ENCODE measurements at regions not wholly inside any gene's neighbourhood (a gene's known extent, or its start where the extent isn't known, plus 50 kb on each side); places are given as distances from the start of the nearest gene placed in this dataset.

DNA sequence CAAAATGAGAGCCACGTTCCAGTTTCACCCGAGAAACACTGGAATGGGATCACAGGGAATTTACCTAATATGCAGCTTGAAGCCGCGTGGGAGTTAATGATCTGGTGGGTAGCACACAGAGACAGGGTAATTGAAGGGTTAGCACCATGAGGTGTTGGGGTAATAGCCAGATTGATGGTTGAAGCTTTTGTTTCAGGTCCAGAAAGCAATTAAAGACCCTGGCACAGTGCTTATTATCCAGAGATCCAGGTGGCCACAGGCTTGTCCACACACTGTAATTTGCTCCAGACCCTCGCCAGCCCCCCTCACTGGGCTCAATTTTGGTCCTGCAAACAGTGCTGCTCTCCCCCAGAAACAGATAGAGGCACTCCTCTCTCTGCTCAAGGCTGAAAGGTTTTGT is 282.5 kb upstream of the ISX start:
- TF ChIP-seq, protein P1, sequence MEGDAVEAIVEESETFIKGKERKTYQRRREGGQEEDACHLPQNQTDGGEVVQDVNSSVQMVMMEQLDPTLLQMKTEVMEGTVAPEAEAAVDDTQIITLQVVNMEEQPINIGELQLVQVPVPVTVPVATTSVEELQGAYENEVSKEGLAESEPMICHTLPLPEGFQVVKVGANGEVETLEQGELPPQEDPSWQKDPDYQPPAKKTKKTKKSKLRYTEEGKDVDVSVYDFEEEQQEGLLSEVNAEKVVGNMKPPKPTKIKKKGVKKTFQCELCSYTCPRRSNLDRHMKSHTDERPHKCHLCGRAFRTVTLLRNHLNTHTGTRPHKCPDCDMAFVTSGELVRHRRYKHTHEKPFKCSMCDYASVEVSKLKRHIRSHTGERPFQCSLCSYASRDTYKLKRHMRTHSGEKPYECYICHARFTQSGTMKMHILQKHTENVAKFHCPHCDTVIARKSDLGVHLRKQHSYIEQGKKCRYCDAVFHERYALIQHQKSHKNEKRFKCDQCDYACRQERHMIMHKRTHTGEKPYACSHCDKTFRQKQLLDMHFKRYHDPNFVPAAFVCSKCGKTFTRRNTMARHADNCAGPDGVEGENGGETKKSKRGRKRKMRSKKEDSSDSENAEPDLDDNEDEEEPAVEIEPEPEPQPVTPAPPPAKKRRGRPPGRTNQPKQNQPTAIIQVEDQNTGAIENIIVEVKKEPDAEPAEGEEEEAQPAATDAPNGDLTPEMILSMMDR (IDR thresholded peaks at IDR 0.05), result no peak
- TF ChIP-seq POLR2A (IDR thresholded peaks at IDR 0.05), result no peak
- intact Hi-C loops (cut with DNase I), result no loop called here
- H3K27me3 ChIP-seq, result no peaks in the 10 kb centered on the region
- no peak overlapping the region for H3K4me3 ChIP-seq (replicated peaks in 1 of 3)
- 55 to 60% methylated on average over 5 of the region's 5 CpGs for WGBS, 2 donors
- H3K4me1 ChIP-seq, result no peaks in the 10 kb centered on the region
- DNase-seq, result no peak
- no peak overlapping the region for H3K27ac ChIP-seq
- H3K9me3 ChIP-seq, result no peaks in the 10 kb centered on the region
- H3K36me3 ChIP-seq, result no peaks in the 10 kb centered on the region

- Histone ChIP-seq H3K27me3 (no peaks in the 10 kb centered on the region), H3K4me1 (no peaks in the 10 kb centered on the region), H3K9me3 (no peaks in the 10 kb centered on the region), H3K4me3 (replicated peaks in 1 of 3) (no peak overlapping the region), H3K27ac (no peak overlapping the region), H3K36me3 (no peaks in the 10 kb centered on the region)
- WGBS, 2 donors, result 12 to 14% methylated on average over 3 of the region's 3 CpGs
- TF ChIP-seq POLR2A (IDR thresholded peaks at IDR 0.05), result no peak
- TF ChIP-seq, protein P1 (IDR thresholded peaks at IDR 0.05), result no peak
- intact Hi-C loops (cut with DNase I), result no loop called here
- no peak for DNase-seq
Observed at GRCh38 chr22:34784056-34784455, 281.9 kb upstream of the ISX start.

DNA sequence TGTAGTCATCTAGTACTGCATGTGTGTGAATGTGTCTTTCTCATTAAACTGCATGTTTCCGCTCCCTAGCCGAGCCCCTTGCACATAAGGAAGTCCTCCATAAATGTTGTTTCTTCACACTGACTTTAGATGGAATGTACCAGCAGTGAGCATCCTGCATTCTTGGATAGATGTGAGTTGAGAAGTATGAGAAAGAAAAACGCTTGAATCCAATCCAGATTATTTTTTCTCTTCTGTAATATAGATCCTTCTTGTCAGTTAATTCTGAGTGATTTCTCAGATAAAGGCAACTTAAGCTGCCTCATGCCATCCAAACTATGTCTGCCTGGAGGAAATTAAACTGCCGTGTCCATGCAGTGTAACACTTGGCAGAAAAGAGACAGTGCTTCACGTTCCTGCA is 268.1 kb upstream of the ISX start:
- Histone ChIP-seq H3K36me3 (no peaks in the 10 kb centered on the region), H3K4me1 (no peaks in the 10 kb centered on the region), H3K27me3 (no peaks in the 10 kb centered on the region), H3K27ac (no peak overlapping the region), H3K4me3 (replicated peaks in 1 of 3) (no peak overlapping the region), H3K9me3 (no peaks in the 10 kb centered on the region)
- TF ChIP-seq, protein P1 (IDR thresholded peaks at IDR 0.05), result no peak
- no peak for TF ChIP-seq POLR2A (IDR thresholded peaks at IDR 0.05)
- intact Hi-C loops (cut with DNase I), result no loop called here
- 75 to 83% methylated on average over 5 of the region's 5 CpGs for WGBS, 2 donors
- no peak for DNase-seq

- DNase-seq, result no peak
- Histone ChIP-seq H3K4me1 (no peaks in the 10 kb centered on the region), H3K4me3 (replicated peaks in 1 of 3) (no peak overlapping the region), H3K27me3 (no peaks in the 10 kb centered on the region), H3K36me3 (no peaks in the 10 kb centered on the region), H3K27ac (no peak overlapping the region), H3K9me3 (no peaks in the 10 kb centered on the region)
- 49 to 52% methylated on average over 3 of the region's 3 CpGs for WGBS, 2 donors
- TF ChIP-seq POLR2A (IDR thresholded peaks at IDR 0.05), result no peak
- TF ChIP-seq, protein P1 (IDR thresholded peaks at IDR 0.05), result no peak
- intact Hi-C loops (cut with DNase I), result no loop called here
Observed at GRCh38 chr22:34798605-34799004, 267.4 kb upstream of the ISX start.

GRCh38 chr22:34800260-34800980 is 265.5 kb upstream of the ISX start:
- no peak for DNase-seq
- 52 to 60% methylated on average over 10 of the region's 10 CpGs for WGBS, 2 donors
- Histone ChIP-seq H3K9me3 (no peaks in the 10 kb centered on the region), H3K4me1 (no peaks in the 10 kb centered on the region), H3K27ac (no peak overlapping the region), H3K36me3 (no peaks in the 10 kb centered on the region), H3K27me3 (no peaks in the 10 kb centered on the region), H3K4me3 (replicated peaks in 1 of 3) (no peak overlapping the region)
- TF ChIP-seq POLR2A (IDR thresholded peaks at IDR 0.05), result no peak
- TF ChIP-seq, protein P1 (IDR thresholded peaks at IDR 0.05), result no peak
- intact Hi-C loops (cut with DNase I), result no loop called here

Measured in thyroid gland (tissue), 4 donors.